Activated CD8-positive, alpha-beta T cell treated with anti-CD3 and anti-CD28 coated beads for 36 hours (primary cell): ENCODE measurements at regions not wholly inside any gene's neighbourhood (a gene's known extent, or its start where the extent isn't known, plus 50 kb on each side); places are given as distances from the start of the nearest gene placed in this dataset.

ENCODE experiments used
- ATAC-seq: fragments of 200-7000 bp; cut with Tn5 transposase; one replicate; pipeline ENCODE4 v1.10.0; 2021; ENCODE audit warnings: mild to moderate bottlenecking, moderate library complexity
- CTCF ChIA-PET: fragments of 350-600 bp; sonication (Branson Sonifier 250); formaldehyde crosslinking; loops from one replicate; lab custom pipeline; 2021; ENCODE audit warnings: antibody characterized with exemption; lab: Charles Lee
- POLR2A ChIA-PET: fragments of 350-600 bp; sonication (Branson Sonifier 250); formaldehyde crosslinking; loops from one replicate; lab custom pipeline; 2021; ENCODE audit warnings: antibody characterized with exemption; lab: Charles Lee
- DNase-seq: peaks from one replicate; pipeline ENCODE4 v3.0.0-alpha.2; 2020
- H3K27ac Mint-ChIP-seq: one replicate; pipeline ENCODE4 v1.8.0; 2021; ENCODE audit warnings: mild to moderate bottlenecking, mixed read lengths
- H3K27me3 Mint-ChIP-seq: one replicate; pipeline ENCODE4 v1.8.0; 2021; ENCODE audit warnings: mixed read lengths
- H3K36me3 Mint-ChIP-seq: one replicate; pipeline ENCODE4 v1.8.0; 2021; ENCODE audit warnings: low read depth, mixed read lengths
- H3K4me1 Mint-ChIP-seq: one replicate; pipeline ENCODE4 v1.8.0; 2021; ENCODE audit warnings: low read depth, mixed read lengths
- H3K4me3 Mint-ChIP-seq: one replicate; pipeline ENCODE4 v1.8.0; 2021; ENCODE audit warnings: mild to moderate bottlenecking, moderate library complexity, mixed read lengths
- H3K9me3 Mint-ChIP-seq: one replicate; pipeline ENCODE4 v1.8.0; 2021; ENCODE audit warnings: mixed read lengths
- intact Hi-C: fragments of 100-400 bp; cut with micrococcal nuclease; formaldehyde crosslinking; loops from one replicate; pipeline ENCODE4 v1.10.0; 2022
- TF ChIP-seq, protein P1 (sequence below): fragments of 200-600 bp; IDR thresholded peaks from one replicate; pipeline ENCODE4 v1.8.0; 2022; ENCODE audit warnings: antibody characterized with exemption, mild to moderate bottlenecking

DNA sequence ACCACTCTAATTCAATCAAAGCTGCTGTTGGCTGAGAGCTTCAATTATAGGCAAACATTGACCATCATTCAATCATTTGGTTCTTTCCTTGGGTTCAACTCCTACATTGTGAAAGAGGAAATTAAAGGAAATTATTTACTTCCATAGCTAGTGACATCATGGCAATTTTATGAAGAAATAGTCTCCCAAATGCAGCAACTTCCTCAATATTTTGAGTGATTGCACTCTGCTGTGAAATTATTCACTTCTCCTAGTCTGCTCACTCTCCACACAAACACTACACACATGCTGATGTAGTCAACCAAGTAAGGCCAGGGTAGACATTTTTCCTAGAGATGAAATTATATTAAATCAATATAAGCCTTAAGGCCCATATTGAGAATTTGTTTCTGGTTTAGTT, 86.7 kb upstream of the NCKAP5 start:
- Mint-ChIP-seq H3K27ac (no peak overlapping the region), H3K36me3 (no peaks in the 10 kb centered on the region), H3K9me3 (no peaks in the 10 kb centered on the region), H3K4me1 (no peaks in the 10 kb centered on the region), H3K4me3 (no peak overlapping the region), H3K27me3 (no peaks in the 10 kb centered on the region)
- no peak for ATAC-seq
- TF ChIP-seq, protein P1, sequence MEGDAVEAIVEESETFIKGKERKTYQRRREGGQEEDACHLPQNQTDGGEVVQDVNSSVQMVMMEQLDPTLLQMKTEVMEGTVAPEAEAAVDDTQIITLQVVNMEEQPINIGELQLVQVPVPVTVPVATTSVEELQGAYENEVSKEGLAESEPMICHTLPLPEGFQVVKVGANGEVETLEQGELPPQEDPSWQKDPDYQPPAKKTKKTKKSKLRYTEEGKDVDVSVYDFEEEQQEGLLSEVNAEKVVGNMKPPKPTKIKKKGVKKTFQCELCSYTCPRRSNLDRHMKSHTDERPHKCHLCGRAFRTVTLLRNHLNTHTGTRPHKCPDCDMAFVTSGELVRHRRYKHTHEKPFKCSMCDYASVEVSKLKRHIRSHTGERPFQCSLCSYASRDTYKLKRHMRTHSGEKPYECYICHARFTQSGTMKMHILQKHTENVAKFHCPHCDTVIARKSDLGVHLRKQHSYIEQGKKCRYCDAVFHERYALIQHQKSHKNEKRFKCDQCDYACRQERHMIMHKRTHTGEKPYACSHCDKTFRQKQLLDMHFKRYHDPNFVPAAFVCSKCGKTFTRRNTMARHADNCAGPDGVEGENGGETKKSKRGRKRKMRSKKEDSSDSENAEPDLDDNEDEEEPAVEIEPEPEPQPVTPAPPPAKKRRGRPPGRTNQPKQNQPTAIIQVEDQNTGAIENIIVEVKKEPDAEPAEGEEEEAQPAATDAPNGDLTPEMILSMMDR: no peak
- intact Hi-C loops: no loop called here
- ChIA-PET POLR2A (no interaction called here), CTCF (no interaction called here)
- no peak for DNase-seq

DNA sequence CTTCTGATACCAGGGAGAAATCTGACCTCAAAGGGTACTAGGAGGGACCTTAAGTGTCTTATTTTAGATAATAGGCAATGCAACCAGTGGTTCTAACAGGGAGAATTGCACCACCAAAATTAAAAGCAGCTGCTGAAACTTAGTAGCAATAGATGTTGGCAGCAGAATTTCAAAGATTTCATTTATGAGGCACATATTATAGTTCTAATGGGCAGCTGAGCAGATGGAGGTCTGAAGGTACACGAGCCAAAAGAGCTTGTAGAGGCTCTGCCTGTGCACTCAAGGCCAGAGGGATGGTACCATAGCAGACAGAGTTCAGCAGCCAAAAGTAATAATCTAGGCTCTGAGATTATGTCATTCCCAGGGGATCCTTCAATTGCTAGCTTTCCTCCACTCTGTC, 87.3 kb upstream of the NCKAP5 start:
- no peak overlapping the region for H3K4me3 Mint-ChIP-seq
- DNase-seq: no peak
- ChIA-PET POLR2A (interaction anchor here (0.5 kb wide), 1 partner anchor 277 kb away, joined by 3 read pairs; no protein-coding TSS in a partner anchor), CTCF (interaction anchor here (1.5 kb wide), 1 partner anchor 11 kb away, joined by 3 read pairs; no protein-coding TSS in a partner anchor)
- no peaks in the 10 kb centered on the region for H3K4me1 Mint-ChIP-seq
- intact Hi-C loops: no loop called here
- H3K9me3 Mint-ChIP-seq: no peaks in the 10 kb centered on the region
- TF ChIP-seq, protein P1: no peak
- no peak overlapping the region for H3K27ac Mint-ChIP-seq
- no peaks in the 10 kb centered on the region for H3K36me3 Mint-ChIP-seq
- H3K27me3 Mint-ChIP-seq: no peaks in the 10 kb centered on the region
- ATAC-seq: no peak

DNA sequence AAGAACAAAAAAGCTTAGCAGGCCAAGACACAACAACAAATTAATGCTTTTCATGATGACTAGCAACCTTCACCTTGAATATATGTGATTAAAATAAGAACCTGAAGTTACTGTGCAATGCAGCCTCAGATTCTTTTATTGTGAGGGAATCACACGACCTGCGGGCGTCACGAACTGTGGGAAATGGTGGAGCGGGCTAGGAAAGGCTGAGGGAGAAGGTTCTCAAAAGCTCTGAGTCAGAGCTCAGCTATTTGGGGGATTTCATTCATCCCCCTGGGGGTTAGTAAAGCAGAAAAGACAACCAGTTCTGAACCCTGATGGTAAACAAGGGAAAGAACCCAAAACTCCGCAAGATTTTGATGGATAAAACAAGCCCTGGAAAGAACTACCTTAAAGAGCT, 89.3 kb upstream of the NCKAP5 start:
- Mint-ChIP-seq H3K4me3 (no peak overlapping the region), H3K36me3 (no peaks in the 10 kb centered on the region), H3K27me3 (peaks cover 1% of the 10 kb centered on the region), H3K4me1 (no peaks in the 10 kb centered on the region), H3K9me3 (no peaks in the 10 kb centered on the region), H3K27ac (no peak overlapping the region)
- ATAC-seq (no peak), DNase-seq (no peak)
- intact Hi-C loops: no loop called here
- ChIA-PET POLR2A (no interaction called here), CTCF (no interaction called here)
- TF ChIP-seq, protein P1: no peak

DNA sequence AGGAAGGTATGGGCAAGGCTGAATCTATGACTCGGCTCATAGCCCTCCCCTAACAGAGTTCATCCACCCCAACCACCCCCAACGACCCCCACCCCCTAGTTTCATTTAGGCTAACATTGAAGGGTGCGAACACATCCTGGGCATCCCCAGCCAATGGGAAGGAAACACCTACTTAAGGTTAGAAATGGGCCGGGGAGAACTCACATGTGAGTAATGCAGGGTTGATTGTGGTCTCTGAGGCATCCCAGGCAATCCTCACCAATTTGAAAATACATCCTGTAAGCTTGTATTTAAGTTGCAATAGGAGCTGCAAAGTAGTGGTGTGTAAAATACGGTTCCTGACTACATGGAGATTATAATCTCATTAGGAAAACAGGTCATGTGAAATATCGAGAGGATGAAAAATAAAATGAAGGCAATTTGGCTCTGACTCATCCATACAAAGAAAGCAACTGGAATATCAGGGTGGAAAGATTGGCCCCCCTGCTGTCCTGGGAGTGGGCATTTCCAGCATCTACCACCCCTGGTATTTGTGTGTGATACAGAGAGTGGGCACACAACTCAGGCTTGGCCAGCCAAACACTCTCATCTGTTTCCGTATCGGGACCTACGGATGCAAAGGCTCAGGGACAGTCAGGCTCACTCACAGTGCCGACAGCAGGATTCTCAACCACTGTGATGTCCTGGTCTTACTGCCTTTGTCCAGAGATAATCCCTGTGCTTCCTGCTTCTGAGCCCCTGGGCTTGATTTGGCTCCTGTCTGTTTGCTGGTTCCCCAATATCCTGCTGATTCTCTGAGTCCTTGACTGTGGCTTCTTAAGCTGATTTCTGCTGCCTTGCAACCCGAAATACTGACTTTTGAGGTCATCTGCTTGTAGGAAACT, 90.0 kb upstream of the NCKAP5 start:
- TF ChIP-seq, protein P1: no peak
- POLR2A ChIA-PET: no interaction called here
- DNase-seq (no peak), ATAC-seq (no peak)
- Mint-ChIP-seq H3K4me3 (no peak overlapping the region), H3K9me3 (no peaks in the 10 kb centered on the region), H3K4me1 (no peaks in the 10 kb centered on the region), H3K27ac (no peak overlapping the region), H3K27me3 (peaks cover 1% of the 10 kb centered on the region), H3K36me3 (no peaks in the 10 kb centered on the region)
- intact Hi-C loops: no loop called here
- CTCF ChIA-PET: no interaction called here

DNA sequence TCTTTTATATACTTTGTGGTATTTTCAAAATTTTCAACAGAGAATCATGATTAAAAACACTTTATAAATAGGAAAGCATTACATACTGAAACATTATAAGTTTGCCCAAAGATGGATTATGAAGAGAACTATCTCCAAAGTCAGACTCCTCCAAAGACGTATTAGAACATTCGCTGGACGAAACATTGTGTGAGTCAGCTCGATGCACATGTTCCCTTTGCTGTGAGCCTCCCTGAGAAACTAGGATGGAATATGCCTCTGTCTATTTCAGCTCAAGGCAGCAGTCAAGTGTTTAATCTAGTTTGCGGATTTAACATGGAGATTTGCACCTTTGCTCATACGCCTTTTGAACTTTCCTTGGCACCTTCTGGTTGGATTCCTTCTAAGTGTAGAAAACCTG, 92.2 kb upstream of the NCKAP5 start:
- no peaks in the 10 kb centered on the region for H3K4me1 Mint-ChIP-seq
- ATAC-seq: no peak
- intact Hi-C loops: no loop called here
- no peak overlapping the region for H3K4me3 Mint-ChIP-seq
- no peaks in the 10 kb centered on the region for H3K9me3 Mint-ChIP-seq
- TF ChIP-seq, protein P1: no peak
- peaks cover 1% of the 10 kb centered on the region for H3K27me3 Mint-ChIP-seq
- no peaks in the 10 kb centered on the region for H3K36me3 Mint-ChIP-seq
- CTCF ChIA-PET: interaction anchor here (1.4 kb wide), 1 partner anchor 184 kb away, joined by 3 read pairs; no protein-coding TSS in a partner anchor
- POLR2A ChIA-PET: interaction anchor here (0.7 kb wide), 1 partner anchor 8 kb away, joined by 5 read pairs; no protein-coding TSS in a partner anchor
- H3K27ac Mint-ChIP-seq: no peak overlapping the region
- DNase-seq: no peak
